Amniotic epithelial cell (primary cell): ENCODE measurements at regions not wholly inside any gene's neighbourhood (a gene's known extent, or its start where the extent isn't known, plus 50 kb on each side); places are given as distances from the start of the nearest gene placed in this dataset.

Source experiments
- DNase-seq: peaks from one replicate; pipeline ENCODE4 v3.0.0-alpha.2; 2010; ENCODE audit warnings: low read depth

DNA sequence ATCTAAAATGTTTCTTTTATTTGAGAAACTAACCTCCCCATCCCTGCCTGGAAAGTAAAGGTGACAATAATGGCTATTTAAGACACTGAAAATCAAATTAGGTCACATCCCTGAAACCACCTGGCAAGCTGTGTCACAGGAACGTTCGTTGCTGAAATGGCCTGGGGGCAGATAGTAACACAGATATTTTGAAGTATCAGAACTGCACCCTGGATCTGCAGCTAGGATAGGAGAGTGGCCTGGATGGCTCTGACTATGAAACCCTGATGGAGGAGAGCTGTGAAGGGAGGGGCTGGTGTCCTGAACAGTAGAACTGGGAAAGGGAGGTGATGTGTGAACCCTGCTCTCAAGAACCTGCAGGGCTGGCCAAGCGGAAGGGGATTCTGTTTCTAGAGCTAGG lies 648.3 kb upstream of the CFAP20DC start:
- no peak for DNase-seq

DNA sequence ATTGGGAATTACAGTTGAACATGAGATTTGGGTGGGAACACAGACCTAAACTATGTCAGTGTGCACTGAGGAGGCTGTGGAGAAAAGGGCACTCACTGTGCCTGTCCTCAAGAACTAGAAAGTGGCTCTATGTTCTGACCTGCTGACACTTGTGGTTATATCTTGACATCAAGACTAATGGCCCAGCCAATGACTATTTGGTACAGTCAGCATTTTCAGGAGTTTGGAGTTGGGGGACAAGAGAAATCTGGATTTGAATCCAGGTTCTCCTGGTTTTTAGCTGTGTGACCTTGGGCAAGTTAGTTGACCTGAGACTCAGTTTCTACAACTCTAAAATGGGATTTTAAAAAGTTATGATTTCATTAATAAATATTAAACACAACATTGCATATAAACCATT lies 647.0 kb upstream of the CFAP20DC start:
- DNase-seq: no peak

DNA sequence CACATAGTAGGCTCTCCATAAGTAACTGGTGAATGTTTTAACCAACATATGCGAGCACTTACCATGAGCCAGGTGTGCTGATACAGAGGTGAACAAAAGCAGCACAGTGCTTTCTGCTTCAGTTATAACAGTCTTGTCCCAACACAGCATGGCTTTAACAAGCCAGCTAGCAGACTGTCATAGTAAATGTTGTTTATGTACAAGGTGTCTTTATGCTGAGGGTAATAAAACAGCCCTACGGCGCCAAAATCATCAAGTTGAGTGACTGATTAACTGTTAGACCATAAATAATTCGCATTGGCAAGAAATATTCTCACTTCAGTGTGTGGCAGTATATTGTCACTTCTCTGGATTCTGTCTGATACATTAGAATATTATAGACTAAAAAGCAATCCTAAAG lies 646.0 kb upstream of the CFAP20DC start:
- no peak for DNase-seq

DNA sequence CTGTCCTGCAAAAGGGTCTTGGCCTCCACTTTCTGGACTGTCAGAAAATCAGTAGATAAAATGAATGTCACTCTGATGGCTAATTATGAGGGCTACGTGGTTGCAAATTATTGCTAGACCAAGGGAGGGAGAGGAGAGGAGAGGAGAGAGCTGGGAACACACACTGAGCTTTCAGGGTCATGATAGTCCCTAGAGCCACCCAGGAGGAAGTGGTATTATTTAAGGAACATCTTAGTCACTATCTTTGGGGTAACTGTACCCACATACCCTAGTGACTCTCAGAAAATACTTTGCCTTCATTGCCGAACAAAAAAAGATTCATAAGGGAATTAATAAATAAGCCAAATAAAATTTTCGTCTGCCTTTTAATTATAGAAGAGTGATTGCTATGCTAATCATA lies 642.3 kb upstream of the CFAP20DC start:
- no peak for DNase-seq

DNA sequence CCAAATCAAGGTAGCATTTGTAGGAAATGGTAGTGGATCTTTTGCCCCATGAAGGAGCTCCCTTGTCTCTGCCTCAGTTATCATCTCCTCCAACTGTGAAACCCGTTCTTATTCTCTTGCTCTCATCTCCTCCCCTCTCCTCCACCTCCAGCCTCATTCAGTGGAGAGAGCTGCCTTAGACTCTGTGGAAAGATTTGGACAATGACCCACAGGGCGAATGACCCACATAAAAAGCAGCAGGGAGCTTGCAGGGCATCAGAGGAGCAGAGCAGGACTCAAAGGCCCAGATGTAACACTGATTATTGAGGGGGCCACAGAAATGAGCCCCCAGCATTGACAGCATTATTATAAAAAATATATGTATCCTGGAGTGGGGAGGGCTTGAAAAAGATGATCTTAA lies 641.1 kb upstream of the CFAP20DC start:
- DNase-seq: no peak

DNA sequence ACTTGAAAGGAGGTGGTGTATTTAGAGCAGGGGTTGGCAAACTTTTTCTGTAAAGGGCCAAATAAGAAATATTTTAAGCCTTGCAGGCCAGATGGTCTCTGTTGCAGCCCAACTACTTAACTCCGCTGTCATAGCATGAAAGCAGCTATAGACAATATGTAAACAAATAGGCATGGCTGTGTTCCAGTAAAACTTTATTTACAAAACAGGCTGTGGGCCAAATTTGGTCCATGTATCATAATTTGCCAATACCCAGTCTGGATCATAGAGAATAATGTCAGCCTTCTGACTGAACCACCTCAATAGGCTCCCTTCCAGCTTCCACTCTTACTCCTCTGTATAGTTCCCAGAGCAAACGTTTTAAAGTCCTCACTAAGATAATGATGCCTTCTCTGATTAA lies 638.8 kb upstream of the CFAP20DC start:
- DNase-seq: no peak

DNA sequence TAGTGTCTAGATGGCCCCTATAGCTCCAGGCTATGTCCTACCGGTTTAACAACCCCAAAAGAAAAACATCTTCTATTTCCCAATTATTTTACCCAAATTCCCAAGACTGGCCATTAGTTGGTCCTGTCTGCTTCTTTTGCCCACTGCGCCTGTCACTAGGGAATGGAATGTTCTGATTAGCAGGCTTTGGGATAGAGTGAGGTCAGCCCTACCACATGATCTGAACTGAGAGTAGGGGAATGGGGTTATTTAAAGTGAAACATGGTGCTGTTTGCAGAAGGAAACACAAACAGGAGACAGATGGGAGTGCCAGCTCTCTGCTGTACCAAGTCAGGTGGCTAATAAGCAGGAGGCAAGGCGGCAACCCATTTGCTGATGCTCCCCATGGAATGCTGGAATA lies 635.6 kb upstream of the CFAP20DC start:
- DNase-seq: no peak

DNA sequence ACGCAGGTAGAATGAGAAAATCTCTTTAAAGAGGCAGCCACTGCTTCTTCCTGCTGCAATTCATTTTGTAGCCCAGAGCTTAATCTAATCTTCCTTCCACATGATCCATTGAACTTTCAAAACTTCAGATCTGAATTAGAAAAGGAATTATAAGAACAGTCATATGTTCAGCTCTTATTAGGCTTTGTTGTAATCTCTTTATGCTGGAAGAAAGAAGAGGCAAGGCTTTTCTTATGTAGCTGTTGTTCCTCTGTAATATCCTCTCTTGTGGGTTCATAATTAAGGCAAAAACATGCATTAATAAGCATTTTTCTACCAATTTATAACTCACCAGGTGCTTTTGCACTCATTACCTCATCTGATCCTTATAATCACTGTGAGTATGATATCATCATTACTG lies 634.9 kb upstream of the CFAP20DC start:
- DNase-seq: no peak

DNA sequence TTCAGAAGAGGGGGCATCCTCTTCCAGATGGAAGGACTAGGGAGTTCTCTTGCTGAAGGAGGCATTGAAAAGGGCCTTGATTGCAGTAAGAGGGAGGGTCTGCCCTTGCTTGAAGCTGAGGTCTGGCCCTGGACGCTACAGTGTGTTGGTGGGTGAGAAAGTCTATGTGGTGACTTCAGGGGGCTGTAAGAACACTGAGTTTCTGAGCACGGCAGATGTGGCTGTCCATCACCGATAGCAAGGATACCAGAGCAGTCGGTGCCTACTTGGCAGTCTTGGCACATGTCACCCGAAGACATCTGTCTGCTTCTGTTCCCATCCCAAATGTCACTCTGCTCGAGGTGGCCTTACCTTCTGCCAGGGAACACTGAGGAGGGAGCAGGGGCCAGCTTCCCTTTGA lies 631.1 kb upstream of the CFAP20DC start:
- DNase-seq: no peak

DNA sequence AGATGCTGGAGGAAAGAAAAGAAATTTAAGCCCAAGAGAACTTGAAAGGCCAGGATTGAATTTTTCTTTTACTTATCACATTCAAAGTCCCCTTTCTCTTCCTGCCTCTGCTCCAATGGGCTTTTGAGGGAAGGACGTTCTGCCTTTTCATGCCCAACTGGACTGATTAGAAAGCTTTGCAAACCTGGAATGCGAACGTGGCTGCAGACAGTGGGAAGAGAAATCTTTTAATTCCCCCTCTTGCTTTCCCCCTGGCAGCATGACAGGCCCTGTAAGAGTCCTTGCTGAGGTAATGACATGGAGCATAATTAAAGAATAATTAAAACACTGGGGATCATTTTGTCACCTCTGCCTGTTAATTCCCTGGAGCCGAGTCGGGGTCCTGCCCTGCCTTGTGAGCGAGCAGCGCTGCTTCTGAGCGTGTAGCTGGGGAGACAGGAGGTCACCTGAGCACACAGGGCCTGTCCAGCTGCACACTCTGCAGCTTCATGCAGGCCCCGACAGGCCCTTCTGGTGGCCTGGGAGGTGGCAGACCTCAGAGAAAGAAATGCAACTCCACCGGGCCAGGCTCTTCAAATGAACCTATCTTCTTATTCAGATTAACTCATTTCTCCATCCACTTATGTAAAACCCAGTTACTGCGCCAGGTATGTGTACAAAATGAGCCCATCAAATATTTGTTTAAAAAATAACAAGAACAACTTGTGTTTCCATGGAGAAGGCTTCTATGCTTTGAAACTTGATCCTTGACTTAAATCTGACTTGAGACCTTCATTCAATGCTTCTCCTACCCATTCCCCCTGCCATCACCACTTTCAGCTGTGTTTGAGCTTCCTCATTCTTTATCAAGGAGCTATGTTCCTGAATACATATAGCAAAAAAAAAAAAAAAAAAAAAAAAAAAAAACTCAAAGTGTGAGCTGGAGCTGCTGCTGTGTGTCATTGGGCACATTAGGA lies 628.2 kb upstream of the CFAP20DC start:
- DNase-seq: no peak

DNA sequence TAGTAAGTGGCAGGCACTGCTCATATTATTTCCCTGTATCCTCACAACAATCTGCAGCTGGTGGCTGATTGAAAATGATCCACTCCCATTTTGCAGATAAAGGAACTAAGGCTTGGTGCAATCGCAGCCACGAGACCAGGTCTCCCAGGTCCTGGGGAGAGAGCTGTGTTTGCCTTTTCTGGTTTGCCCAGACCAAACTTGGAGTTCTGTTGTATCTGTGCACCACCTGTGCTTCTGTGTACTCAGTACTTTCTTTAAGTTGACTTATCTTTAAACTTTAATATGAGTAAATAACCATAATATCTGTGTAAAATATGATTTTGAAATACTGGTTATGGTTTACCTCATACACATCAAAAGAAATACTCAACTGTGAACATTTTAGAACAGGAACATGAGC lies 625.7 kb upstream of the CFAP20DC start:
- DNase-seq: no peak

DNA sequence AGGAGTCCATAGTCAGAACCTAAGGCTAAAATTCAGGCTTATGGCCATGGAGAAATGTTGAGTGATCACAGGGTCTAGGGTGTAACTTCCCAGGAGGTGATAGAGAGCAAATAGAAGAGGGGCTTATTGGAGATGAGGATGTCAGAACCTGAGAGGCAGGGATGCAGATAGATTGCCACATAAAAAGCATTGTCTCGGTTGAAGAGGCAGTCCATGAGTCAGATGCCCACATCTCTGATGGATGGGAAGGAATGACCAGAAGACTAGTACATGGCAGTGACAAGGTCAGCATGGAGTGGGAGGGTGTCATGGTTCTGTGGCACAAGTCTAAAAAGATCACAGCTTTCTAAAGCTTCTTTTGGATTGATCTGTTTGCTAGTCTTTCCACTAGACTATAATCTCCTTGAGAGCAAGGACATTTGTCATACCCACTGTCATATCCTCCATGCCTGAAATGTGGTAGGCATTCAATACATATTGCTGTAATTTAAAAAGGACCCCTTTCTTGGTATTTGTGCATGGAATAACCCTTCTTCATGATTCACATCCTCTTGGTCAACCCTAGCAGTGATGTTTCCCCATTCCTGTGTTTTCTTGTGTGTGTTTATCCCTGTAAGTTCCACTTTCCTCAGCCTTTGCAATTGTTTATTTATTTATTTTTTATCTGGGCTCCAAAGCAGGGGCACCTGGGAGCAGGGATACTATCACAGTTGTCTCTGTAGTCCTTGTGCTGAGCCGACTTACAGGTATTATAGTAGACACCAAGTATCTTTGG lies 613.4 kb upstream of the CFAP20DC start:
- no peak for DNase-seq

DNA sequence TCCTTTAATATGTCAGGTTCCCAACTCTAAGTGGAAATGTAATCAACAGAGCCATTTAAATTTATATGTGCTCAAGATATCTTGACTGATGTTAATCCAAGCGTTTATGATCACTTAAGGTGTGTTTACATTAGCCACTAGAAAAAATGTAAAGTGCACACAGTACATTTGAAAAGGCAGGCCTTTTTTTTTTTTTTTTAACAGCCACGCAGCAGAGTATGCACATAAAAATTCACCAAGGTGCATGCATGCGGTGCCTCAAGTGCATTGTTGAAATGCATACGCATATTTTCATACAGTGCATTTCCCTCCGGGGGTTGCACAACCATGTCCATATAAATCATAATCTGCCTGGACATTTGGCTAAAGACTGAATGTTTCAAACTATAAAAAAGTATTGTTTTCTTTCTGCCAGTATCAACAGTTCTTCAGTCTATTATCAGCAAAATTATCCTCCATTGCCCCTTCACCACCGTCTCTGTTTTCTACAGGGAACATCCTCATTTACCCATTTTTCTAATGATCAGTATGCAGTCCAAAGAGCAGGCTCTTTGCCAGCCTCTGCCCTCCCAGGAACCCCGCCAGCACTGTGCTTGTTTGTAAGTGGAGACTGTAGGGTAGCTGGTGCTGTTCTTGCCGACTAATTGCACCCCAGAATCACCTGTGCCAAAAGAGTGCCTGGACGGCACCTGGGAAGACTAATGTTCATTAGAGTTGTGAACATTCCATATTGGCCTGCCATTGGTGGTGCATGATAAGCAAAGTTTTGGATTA lies 611.2 kb upstream of the CFAP20DC start:
- peak; percentile 2 for DNase-seq

DNA sequence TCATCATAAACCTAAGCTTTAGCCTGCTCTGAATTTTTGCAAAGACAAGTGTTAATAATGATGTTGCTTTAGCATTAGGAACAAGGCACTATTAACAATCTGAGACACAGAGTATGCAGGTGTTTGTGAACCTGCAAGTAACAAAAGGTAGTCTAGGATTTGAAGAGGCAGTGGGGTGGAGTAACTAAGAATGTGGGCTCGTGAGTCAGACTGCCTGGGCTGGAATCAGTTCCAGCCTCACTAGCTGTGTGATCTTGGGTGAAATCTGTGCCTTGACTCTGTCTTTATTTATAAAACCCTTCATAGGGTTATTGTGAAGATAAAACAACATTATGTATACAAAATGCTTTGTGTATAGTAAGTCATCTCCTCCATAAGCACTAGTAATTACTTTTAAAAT lies 610.6 kb upstream of the CFAP20DC start:
- DNase-seq: no peak

DNA sequence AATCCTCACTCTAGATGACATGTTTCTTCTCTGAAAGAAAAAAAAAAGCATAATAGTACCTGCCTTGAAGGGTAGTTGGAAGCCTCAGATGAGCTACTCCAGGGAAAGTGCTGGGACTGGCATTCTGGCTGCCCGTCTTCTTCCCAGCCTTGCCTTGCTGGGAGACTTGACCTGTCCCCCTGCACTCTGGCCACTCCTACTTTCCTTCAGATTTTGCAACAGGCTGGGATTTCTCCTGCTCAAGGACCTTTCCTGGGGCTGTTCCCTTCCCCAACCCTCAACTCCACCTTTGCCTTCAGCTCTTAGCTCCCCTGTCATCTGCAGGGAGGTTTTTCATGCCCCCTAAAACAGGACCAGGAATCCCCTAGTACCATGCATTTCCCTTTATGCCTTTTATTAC lies 609.9 kb upstream of the CFAP20DC start:
- DNase-seq: no peak

DNA sequence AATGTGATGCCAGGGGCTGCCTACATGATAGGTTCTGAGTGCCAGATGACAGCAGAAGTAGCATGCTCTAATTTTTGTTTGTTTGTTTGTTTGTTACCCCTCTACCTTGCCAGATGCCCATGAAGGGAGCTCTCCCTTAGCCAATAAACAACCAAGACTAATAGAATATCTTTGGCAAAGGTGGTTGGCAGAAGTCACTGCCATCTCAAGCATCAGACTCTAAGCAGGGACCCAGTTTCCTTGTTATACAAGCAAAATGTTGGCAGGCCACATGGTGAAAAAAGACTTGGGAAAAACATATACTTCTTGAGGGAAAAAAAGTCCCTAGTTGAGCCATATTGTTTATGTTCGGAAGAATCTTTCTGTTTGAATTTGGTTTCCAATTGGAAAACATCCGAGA lies 609.0 kb upstream of the CFAP20DC start:
- DNase-seq: no peak

DNA sequence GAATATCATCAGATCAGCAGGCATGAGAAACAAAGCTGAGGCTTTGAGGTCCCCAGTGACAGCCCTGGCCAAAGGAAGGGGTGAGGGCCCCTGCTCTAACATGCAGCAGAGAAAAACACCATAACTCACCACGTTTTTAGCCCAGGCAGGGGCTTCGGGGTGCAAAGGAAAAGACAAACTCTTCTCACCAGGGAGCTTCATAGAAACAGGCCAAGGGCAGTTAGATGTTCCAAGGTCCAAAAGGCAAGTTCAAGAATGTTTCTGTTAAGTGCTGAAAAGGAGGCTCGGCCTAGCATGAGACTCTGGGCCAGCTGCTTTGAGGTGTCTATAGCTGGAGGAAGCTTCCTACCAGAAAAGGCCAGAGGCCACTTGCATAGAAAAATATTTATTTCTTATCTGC lies 608.4 kb upstream of the CFAP20DC start:
- no peak for DNase-seq

DNA sequence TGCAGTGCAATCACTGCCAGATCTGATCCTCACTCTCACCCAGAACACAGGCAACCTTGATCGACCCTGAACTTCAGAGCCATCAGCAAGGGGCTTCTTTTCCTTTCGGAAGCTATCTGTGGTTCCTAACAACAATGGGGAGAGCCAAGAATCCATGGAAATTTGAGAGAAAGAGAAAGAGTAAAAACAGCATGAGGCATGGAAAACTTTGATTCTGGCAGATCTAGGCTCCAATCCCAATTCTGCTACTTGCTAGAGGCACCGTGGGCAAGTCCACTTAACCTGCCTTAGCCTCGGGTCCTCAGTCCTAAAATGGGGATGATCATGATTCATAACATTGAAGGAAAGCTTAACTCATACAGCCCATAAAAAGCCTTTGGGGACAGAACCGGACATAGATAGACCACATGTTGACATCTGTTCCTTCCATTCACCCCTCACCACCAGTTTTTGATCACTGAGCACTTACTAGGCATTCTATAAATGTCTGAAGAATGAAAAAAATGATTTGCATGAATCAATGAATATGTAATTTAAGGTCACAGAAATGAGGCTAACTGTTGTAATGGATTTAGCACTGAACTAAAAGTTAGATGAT lies 605.7 kb upstream of the CFAP20DC start:
- no peak for DNase-seq

DNA sequence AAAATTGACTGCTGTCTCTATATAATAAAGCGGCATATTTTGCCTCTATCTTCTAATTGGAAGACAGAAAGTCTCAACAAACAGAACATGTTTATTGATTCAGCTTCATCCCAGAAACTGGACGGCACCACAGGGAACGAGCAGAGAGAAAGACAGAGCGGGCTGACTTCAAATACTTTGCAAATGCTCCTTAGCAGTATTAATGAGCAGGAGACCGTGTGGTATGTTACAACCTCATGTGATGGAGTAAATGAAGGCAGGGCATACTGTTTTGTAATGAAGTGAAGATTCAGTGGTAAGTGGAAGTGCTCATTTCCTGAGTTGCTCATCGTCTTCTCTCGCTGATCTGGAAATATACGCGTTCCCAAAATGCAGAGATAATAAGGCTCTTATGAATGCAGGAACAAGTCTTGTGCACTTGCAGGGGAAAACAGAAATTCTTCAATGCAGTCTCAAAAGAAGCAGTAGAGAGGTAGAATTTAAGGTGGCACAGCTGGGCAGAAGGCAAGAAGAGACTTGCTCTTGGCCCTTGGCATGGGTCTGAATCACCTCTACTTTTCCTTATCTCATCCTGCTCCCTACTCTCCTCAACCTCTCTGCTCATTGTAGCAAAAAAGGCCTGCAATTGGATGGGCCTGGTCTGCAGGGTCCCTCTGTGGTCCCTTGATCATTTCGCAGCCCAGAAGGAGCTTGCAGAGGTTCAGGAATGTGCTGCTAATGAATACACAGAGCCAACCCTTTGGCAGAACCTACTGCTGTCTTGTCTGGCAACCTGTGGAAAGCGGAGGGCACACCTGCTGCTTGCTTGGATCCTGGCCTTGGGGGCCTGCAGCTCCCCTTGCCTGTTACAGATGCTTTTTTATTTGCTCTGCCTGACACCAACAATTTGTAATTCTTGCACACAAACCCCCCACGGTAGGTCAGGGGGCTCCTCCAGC lies 604.9 kb upstream of the CFAP20DC start:
- DNase-seq: no peak

DNA sequence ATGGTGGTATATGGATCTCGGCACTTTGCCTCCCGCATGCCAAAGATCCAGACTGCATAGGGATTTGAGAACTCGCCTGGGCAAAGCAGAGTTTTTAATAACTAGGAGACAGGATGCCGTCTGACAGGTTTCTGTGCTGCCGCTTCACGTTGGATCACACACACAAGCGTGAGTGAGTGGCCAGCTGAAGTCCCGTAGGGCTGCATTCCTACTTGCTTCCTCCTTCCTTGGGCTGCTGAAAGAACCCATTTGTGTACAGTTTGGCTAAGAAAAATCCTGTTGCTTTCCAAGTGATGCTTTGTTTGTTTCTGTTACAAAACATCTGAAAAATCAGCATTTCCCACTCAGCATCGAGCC lies 604.3 kb upstream of the CFAP20DC start:
- DNase-seq: no peak
